ENCODE measurements at regions not wholly inside any gene's neighbourhood (a gene's known extent, or its start where the extent isn't known, plus 50 kb on each side); places are given as distances from the start of the nearest gene placed in this dataset.
A peak's percentile ranks its signal among the peaks of the same experiment; 100 is the strongest.
"Not testable (repeated sequence)": the region's sequence is repeated elsewhere in the genome, so short reads cannot be mapped to it uniquely, and the experiment has no call there.

DNA sequence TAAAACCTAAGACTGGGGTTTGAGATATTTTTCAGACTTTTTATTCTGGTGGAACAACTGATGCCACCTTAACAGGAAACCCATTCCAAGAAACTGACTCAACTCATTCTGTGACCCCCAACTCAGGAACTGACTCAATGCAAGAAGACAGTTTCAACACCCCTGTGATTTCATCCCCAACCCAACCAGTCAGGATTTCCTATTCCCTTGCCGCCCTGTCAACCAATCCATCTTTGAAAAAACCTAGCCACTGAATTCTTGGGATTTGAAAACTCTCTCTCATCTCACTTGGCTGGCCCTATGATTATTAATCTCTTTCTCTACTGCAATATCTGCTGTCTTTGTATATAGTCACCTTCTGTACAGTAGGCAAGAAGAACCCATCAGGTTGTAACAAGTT is 1211.9 kb upstream of the ATXN8OS start:
- Histone ChIP-seq H3K9ac (ENCODE audit: low read depth, low read length) (no peak overlapping the region), H3K9me3 (ENCODE audit: control insufficient read depth, insufficient read depth, low read length) (peaks cover 13% of the 10 kb centered on the region), H3K36me3 (ENCODE audit: control insufficient read depth, insufficient read depth, low read length) (no peaks in the 10 kb centered on the region), H3K4me3 (ENCODE audit: low read depth, low read length) (no peak overlapping the region), H3K27ac (ENCODE audit: low read depth, low read length) (no peak overlapping the region), H3K4me1 (ENCODE audit: control insufficient read depth, insufficient read depth, low read length) (peaks cover 21% of the 10 kb centered on the region), H3K27me3 (ENCODE audit: control insufficient read depth, insufficient read depth, low read length) (no peaks in the 10 kb centered on the region)

DNA sequence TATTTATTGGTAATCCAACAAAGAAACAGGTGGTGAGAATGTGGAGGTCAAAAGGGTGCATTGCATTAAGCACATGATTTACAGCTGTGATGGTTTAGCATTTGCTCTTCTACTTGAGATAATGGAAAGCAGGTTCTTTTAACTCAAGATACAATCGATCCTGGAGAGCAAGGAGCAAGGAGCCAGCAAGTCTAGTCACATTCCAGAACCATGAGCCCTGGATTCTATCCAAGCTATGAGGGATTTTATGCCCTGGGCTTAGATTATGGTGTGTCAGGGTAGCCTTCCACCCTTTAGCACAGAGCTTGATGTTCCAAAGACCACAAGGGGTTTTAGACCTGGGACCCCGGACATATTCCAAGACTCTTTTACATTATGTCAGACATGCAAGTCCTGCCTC is 1213.9 kb upstream of the ATXN8OS start:
- H3K9ac ChIP-seq (ENCODE audit: low read depth, low read length); H3K36me3 ChIP-seq (ENCODE audit: control insufficient read depth, insufficient read depth, low read length); H3K27me3 ChIP-seq (ENCODE audit: control insufficient read depth, insufficient read depth, low read length); H3K9me3 ChIP-seq (ENCODE audit: control insufficient read depth, insufficient read depth, low read length); H3K4me3 ChIP-seq (ENCODE audit: low read depth, low read length): not testable (repeated sequence)
- Histone ChIP-seq H3K4me1 (ENCODE audit: control insufficient read depth, insufficient read depth, low read length) (peaks cover 26% of the 10 kb centered on the region), H3K27ac (ENCODE audit: low read depth, low read length) (peak overlapping the region; percentile 75)

- H3K36me3 ChIP-seq (ENCODE audit: control insufficient read depth, insufficient read depth, low read length); H3K9ac ChIP-seq (ENCODE audit: low read depth, low read length); H3K9me3 ChIP-seq (ENCODE audit: control insufficient read depth, insufficient read depth, low read length); H3K4me3 ChIP-seq (ENCODE audit: low read depth, low read length); H3K27ac ChIP-seq (ENCODE audit: low read depth, low read length); H3K27me3 ChIP-seq (ENCODE audit: control insufficient read depth, insufficient read depth, low read length): not testable (repeated sequence)
- peaks cover 21% of the 10 kb centered on the region for H3K4me1 ChIP-seq (ENCODE audit: control insufficient read depth, insufficient read depth, low read length)
Observed at GRCh38 chr13:68892596-68892995, 1215.0 kb upstream of the ATXN8OS start.

DNA sequence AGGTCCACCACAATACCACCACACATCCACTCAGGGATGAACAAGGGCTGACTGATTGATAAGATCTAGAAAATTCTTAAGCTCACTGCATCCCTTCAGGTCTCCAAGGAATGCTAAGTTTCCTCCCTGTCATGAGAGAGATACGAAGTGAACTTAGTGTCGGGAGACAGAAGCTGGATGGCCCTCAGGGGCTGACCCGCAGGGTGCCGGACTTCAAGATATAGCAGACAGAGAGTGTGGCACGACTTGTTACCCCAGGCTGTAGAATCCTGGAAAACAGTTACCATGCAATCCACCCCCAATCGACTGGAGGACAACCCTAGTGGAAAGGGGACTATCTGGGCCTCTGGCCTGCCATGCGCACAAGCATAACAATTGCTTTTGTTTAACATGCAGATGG is 1217.5 kb upstream of the ATXN8OS start:
- H3K27me3 ChIP-seq (ENCODE audit: control insufficient read depth, insufficient read depth, low read length); H3K9me3 ChIP-seq (ENCODE audit: control insufficient read depth, insufficient read depth, low read length); H3K36me3 ChIP-seq (ENCODE audit: control insufficient read depth, insufficient read depth, low read length); H3K9ac ChIP-seq (ENCODE audit: low read depth, low read length); H3K4me3 ChIP-seq (ENCODE audit: low read depth, low read length); H3K27ac ChIP-seq (ENCODE audit: low read depth, low read length): not testable (repeated sequence)
- peaks cover 10% of the 10 kb centered on the region; the same call in 1 of the 2 replicates for H3K4me1 ChIP-seq (ENCODE audit: control insufficient read depth, insufficient read depth, low read length)

DNA sequence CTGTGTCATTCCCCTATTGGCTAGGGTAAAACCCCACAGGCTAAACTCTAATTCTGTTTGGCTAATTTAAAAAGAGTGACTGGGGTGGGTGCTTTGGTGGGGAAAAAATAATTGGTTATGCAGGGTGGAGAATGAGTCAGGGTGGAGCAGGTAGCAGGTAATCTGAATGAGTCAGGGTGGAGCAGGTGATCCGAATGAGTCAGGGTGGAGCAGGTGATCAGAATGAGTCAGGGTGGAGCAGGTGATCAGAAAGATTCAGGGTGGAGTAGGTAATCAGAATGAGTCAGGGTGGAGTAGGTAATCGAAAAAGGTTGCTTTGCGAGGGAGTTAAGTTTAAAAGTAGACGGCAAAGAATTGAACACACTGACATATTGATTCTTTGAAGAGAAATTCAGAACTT is 1218.8 kb upstream of the ATXN8OS start:
- Histone ChIP-seq H3K27ac (ENCODE audit: low read depth, low read length) (no peak overlapping the region), H3K4me3 (ENCODE audit: low read depth, low read length) (no peak overlapping the region), H3K9ac (ENCODE audit: low read depth, low read length) (no peak overlapping the region), H3K36me3 (ENCODE audit: control insufficient read depth, insufficient read depth, low read length) (no peaks in the 10 kb centered on the region), H3K27me3 (ENCODE audit: control insufficient read depth, insufficient read depth, low read length) (no peaks in the 10 kb centered on the region), H3K9me3 (ENCODE audit: control insufficient read depth, insufficient read depth, low read length) (no peaks in the 10 kb centered on the region), H3K4me1 (ENCODE audit: control insufficient read depth, insufficient read depth, low read length) (peaks cover 10% of the 10 kb centered on the region; the same call in 1 of the 2 replicates)

DNA sequence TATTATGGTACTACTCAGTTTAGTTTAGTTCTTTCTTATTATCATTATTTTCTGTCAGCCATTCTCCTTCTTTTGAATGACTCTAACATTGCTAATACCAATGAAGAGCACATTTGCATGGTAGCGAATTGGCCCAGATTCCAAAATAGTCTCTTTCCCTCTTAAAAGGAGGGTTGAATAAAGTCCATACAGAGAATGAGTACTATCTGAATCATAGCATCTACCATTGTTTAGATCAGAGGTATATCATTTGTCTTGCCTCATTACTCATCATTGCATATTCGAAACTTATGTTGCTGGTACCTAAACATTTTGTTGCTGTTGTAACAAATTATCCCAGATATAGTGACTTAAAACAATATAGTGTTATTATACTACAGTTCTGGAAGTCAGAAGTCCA is 1235.3 kb upstream of the ATXN8OS start:
- Histone ChIP-seq H3K27ac (ENCODE audit: low read depth, low read length) (no peak overlapping the region), H3K27me3 (ENCODE audit: control insufficient read depth, insufficient read depth, low read length) (no peaks in the 10 kb centered on the region), H3K9me3 (ENCODE audit: control insufficient read depth, insufficient read depth, low read length) (no peaks in the 10 kb centered on the region)

DNA sequence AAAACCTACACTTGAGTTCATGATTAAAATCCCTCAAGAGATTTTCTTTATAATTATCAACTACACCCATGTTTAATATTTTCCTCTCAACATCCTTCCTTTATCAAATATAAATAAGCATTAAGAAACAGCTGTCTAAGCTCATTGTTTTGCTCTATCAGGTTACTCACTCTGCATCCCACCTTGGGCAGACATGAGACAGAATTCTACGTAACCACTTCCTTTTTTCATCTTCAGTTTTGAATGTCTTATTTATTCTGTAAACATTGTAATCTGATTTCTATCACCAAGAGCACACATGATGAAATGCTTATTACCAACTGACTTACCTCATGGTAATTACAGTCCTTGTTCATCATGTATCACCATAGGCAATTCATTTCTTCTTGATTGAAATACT is 1256.6 kb upstream of the ATXN8OS start:
- Histone ChIP-seq H3K9me3 (ENCODE audit: control insufficient read depth, insufficient read depth, low read length) (0 out of 2 replicates have a peak, but pooled peaks cover 2% of the 10 kb centered on the region), H3K4me1 (ENCODE audit: control insufficient read depth, insufficient read depth, low read length) (no peaks in the 10 kb centered on the region), H3K27me3 (ENCODE audit: control insufficient read depth, insufficient read depth, low read length) (no peaks in the 10 kb centered on the region), H3K27ac (ENCODE audit: low read depth, low read length) (no peak overlapping the region), H3K9ac (ENCODE audit: low read depth, low read length) (no peak overlapping the region), H3K4me3 (ENCODE audit: low read depth, low read length) (no peak overlapping the region), H3K36me3 (ENCODE audit: control insufficient read depth, insufficient read depth, low read length) (no peaks in the 10 kb centered on the region)

More for the DNA sequence above, 1235.3 kb upstream of the ATXN8OS start:
- Histone ChIP-seq H3K9ac (ENCODE audit: low read depth, low read length) (no peak overlapping the region), H3K36me3 (ENCODE audit: control insufficient read depth, insufficient read depth, low read length) (no peaks in the 10 kb centered on the region), H3K4me1 (ENCODE audit: control insufficient read depth, insufficient read depth, low read length) (no peaks in the 10 kb centered on the region), H3K4me3 (ENCODE audit: low read depth, low read length) (no peak overlapping the region)

DNA sequence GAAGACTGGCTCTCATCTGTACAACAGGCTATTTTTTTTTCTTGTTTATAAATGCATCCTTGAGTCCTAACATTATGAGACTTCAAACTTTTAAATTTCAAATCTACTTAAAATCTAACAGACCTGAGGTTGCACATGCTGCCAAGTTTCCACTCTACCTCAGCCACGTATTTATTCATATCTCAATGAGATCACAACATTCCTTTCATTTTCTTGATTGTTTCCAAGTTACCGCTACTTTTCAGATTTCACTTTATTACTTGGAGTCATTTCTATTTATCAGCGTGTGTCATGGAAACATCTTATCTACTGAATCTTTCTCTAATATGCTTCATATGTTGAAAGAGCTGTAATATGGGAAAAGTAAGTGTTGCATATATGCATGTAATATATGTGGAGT is 1257.5 kb upstream of the ATXN8OS start:
- H3K4me3 ChIP-seq (ENCODE audit: low read depth, low read length): no peak overlapping the region
- H3K4me1 ChIP-seq (ENCODE audit: control insufficient read depth, insufficient read depth, low read length): no peaks in the 10 kb centered on the region
- H3K9me3 ChIP-seq (ENCODE audit: control insufficient read depth, insufficient read depth, low read length): peaks cover 7% of the 10 kb centered on the region
- H3K9ac ChIP-seq (ENCODE audit: low read depth, low read length): no peak overlapping the region
- no peaks in the 10 kb centered on the region for H3K27me3 ChIP-seq (ENCODE audit: control insufficient read depth, insufficient read depth, low read length)
- H3K27ac ChIP-seq (ENCODE audit: low read depth, low read length): no peak overlapping the region
- no peaks in the 10 kb centered on the region for H3K36me3 ChIP-seq (ENCODE audit: control insufficient read depth, insufficient read depth, low read length)

- Histone ChIP-seq H3K27me3 (ENCODE audit: control insufficient read depth, insufficient read depth, low read length) (no peaks in the 10 kb centered on the region), H3K9me3 (ENCODE audit: control insufficient read depth, insufficient read depth, low read length) (peaks cover 10% of the 10 kb centered on the region), H3K4me3 (ENCODE audit: low read depth, low read length) (no peak overlapping the region), H3K27ac (ENCODE audit: low read depth, low read length) (no peak overlapping the region), H3K9ac (ENCODE audit: low read depth, low read length) (no peak overlapping the region), H3K4me1 (ENCODE audit: control insufficient read depth, insufficient read depth, low read length) (no peaks in the 10 kb centered on the region), H3K36me3 (ENCODE audit: control insufficient read depth, insufficient read depth, low read length) (no peaks in the 10 kb centered on the region)
Observed at GRCh38 chr13:68846663-68847062, 1261.0 kb upstream of the ATXN8OS start.

- H3K4me3 ChIP-seq (ENCODE audit: low read depth, low read length): no peak overlapping the region
- no peaks in the 10 kb centered on the region for H3K27me3 ChIP-seq (ENCODE audit: control insufficient read depth, insufficient read depth, low read length)
Observed at GRCh38 chr13:68834375-68834774, 1273.3 kb upstream of the ATXN8OS start.

DNA sequence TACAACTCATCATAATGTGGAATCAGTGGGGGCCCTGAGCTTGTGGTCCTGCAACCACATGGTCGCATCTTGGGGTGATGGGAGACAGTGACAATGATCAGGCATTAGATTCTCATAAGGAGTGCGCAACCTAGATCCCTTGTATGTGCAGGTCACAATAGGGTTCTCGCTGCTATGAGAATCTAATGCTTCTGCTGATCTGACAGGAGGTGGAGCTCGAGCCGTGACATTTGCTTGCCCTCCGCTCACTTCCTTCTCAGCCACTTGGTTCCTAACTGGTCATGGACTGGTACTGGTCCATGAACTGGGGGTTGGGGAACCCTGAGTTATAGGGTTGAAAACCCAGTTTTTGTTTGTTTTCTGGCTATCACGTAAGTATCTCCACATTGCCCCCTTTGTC is 1290.9 kb upstream of the ATXN8OS start:
- H3K4me3 ChIP-seq (ENCODE audit: low read depth, low read length): no peak overlapping the region
- H3K4me1 ChIP-seq (ENCODE audit: control insufficient read depth, insufficient read depth, low read length): no peaks in the 10 kb centered on the region
- H3K27me3 ChIP-seq (ENCODE audit: control insufficient read depth, insufficient read depth, low read length): no peaks in the 10 kb centered on the region
- no peaks in the 10 kb centered on the region for H3K9me3 ChIP-seq (ENCODE audit: control insufficient read depth, insufficient read depth, low read length)
- no peak overlapping the region for H3K27ac ChIP-seq (ENCODE audit: low read depth, low read length)
- H3K9ac ChIP-seq (ENCODE audit: low read depth, low read length): no peak overlapping the region
- no peaks in the 10 kb centered on the region for H3K36me3 ChIP-seq (ENCODE audit: control insufficient read depth, insufficient read depth, low read length)

More at GRCh38 chr13:68834375-68834774, 1273.3 kb upstream of the ATXN8OS start:
- Histone ChIP-seq H3K9ac (ENCODE audit: low read depth, low read length) (no peak overlapping the region), H3K27ac (ENCODE audit: low read depth, low read length) (no peak overlapping the region), H3K4me1 (ENCODE audit: control insufficient read depth, insufficient read depth, low read length) (no peaks in the 10 kb centered on the region), H3K9me3 (ENCODE audit: control insufficient read depth, insufficient read depth, low read length) (no peaks in the 10 kb centered on the region; the same call in 1 of the 2 replicates), H3K36me3 (ENCODE audit: control insufficient read depth, insufficient read depth, low read length) (no peaks in the 10 kb centered on the region)

All from HUES48 (cell line).